ENCODE measurements at regions not wholly inside any gene's neighbourhood (a gene's known extent, or its start where the extent isn't known, plus 50 kb on each side); places are given as distances from the start of the nearest gene placed in this dataset.
"Not testable (repeated sequence)": the region's sequence is repeated elsewhere in the genome, so short reads cannot be mapped to it uniquely, and the experiment has no call there.

DNA sequence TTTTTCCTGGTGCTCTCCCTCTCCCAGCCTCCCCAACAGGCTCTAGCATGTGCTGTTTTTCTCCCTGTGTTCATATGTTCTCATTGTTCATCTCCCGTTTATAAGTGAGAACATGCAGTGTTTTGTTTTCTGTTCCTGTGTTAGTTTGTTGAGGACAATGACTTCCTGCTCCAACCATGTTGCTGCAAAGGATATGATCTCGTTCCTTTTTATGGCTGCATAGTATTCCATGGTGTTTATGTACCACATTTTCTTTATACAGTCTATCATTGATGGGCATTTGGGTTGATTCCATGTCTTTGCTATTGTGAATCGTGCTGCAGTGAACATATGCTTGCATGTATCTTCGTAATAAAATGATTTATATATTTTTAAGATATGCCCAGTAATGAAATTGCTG lies 236.1 kb upstream of the HTR1E start:
- TF ChIP-seq CTCF (IDR thresholded peaks at IDR 0.05; ENCODE audit: insufficient read depth, low read length); POLR2AphosphoS5 (IDR thresholded peaks at IDR 0.05; ENCODE audit: low read depth); SPI1 (IDR thresholded peaks at IDR 0.05; ENCODE audit: borderline replicate concordance, low read depth); GABPA (IDR thresholded peaks at IDR 0.05; ENCODE audit: low read depth): not testable (repeated sequence)
- TF ChIP-seq, protein P1, sequence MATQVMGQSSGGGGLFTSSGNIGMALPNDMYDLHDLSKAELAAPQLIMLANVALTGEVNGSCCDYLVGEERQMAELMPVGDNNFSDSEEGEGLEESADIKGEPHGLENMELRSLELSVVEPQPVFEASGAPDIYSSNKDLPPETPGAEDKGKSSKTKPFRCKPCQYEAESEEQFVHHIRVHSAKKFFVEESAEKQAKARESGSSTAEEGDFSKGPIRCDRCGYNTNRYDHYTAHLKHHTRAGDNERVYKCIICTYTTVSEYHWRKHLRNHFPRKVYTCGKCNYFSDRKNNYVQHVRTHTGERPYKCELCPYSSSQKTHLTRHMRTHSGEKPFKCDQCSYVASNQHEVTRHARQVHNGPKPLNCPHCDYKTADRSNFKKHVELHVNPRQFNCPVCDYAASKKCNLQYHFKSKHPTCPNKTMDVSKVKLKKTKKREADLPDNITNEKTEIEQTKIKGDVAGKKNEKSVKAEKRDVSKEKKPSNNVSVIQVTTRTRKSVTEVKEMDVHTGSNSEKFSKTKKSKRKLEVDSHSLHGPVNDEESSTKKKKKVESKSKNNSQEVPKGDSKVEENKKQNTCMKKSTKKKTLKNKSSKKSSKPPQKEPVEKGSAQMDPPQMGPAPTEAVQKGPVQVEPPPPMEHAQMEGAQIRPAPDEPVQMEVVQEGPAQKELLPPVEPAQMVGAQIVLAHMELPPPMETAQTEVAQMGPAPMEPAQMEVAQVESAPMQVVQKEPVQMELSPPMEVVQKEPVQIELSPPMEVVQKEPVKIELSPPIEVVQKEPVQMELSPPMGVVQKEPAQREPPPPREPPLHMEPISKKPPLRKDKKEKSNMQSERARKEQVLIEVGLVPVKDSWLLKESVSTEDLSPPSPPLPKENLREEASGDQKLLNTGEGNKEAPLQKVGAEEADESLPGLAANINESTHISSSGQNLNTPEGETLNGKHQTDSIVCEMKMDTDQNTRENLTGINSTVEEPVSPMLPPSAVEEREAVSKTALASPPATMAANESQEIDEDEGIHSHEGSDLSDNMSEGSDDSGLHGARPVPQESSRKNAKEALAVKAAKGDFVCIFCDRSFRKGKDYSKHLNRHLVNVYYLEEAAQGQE (IDR thresholded peaks at IDR 0.05; ENCODE audit: insufficient replicate concordance, low read depth): not testable (repeated sequence)
